Astrocyte of the spinal cord (primary cell): ENCODE measurements at regions not wholly inside any gene's neighbourhood (a gene's known extent, or its start where the extent isn't known, plus 50 kb on each side); places are given as distances from the start of the nearest gene placed in this dataset.

Experiments
- DNase-seq: peaks from one replicate; pipeline ENCODE4 v3.0.0; 2011; ENCODE audit warnings: low read depth, low spot score
- H3K4me3 ChIP-seq: 2 replicates; pipeline ENCODE4 v1.5.1; 2011; ENCODE audit warnings: low read depth, mild to moderate bottlenecking, low read length, moderate library complexity
- CTCF ChIP-seq: IDR thresholded peaks from 2 replicates; pipeline ENCODE4 v1.5.1; 2012; ENCODE audit warnings: low read depth, mild to moderate bottlenecking, low read length, inconsistent platforms
- in situ Hi-C: cut with HindIII; loops from 2 replicates; pipeline ENCODE4 v1.10.0; 2017; ENCODE audit warnings: low sequenced_read_pairs

- no peak for DNase-seq
- in situ Hi-C loops, result no loop called here
- no peak for TF ChIP-seq CTCF
- H3K4me3 ChIP-seq, result no peak overlapping the region
Measured at GRCh38 chr4:14888790-14889572, 113.3 kb upstream of the CPEB2 start.

GRCh38 chr4:14892563-14892962 lies 109.7 kb upstream of the CPEB2 start:
- DNase-seq, result no peak

GRCh38 chr4:14893713-14894112 lies 108.6 kb upstream of the CPEB2 start:
- no peak for TF ChIP-seq CTCF
- in situ Hi-C loops, result no loop called here
- DNase-seq, result no peak
- no peak overlapping the region for H3K4me3 ChIP-seq

More at GRCh38 chr4:14892563-14892962, 109.7 kb upstream of the CPEB2 start:
- no peak overlapping the region for H3K4me3 ChIP-seq
- in situ Hi-C loops, result no loop called here
- TF ChIP-seq CTCF, result no peak

GRCh38 chr4:14894392-14895292 lies 107.6 kb upstream of the CPEB2 start:
- DNase-seq, result no peak
- TF ChIP-seq CTCF, result no peak
- in situ Hi-C loops, result no loop called here

GRCh38 chr4:14896656-14897175 lies 105.6 kb upstream of the CPEB2 start:
- no peak for DNase-seq
- TF ChIP-seq CTCF, result no peak
- H3K4me3 ChIP-seq, result no peak overlapping the region
- in situ Hi-C loops, result no loop called here

More at GRCh38 chr4:14894392-14895292, 107.6 kb upstream of the CPEB2 start:
- H3K4me3 ChIP-seq, result no peak overlapping the region

GRCh38 chr4:14897217-14897616 lies 105.1 kb upstream of the CPEB2 start:
- no peak overlapping the region for H3K4me3 ChIP-seq
- TF ChIP-seq CTCF, result no peak
- in situ Hi-C loops, result no loop called here
- DNase-seq, result no peak
